ENCODE measurements at regions not wholly inside any gene's neighbourhood (a gene's known extent, or its start where the extent isn't known, plus 50 kb on each side); places are given as distances from the start of the nearest gene placed in this dataset.

- TF ChIP-seq EZH2 (IDR thresholded peaks at IDR 0.05) (no peak), POLR2AphosphoS5 (IDR thresholded peaks at IDR 0.05; ENCODE audit: borderline replicate concordance, low read depth, low read length) (no peak)
Measured at GRCh38 chr12:42933461-42934081, 344.0 kb upstream of the PRICKLE1 start.

Data from SK-N-MC (cell line).